NCI-H1417 (cell line): ENCODE measurements at regions not wholly inside any gene's neighbourhood (a gene's known extent, or its start where the extent isn't known, plus 50 kb on each side); places are given as distances from the start of the nearest gene placed in this dataset.

Experiments
- DNase-seq, 3 experiments: peaks; one replicate each; lab custom pipeline; 2025; lab: John Stamatoyannopoulos, UW

GRCh38 chr2:12587729-12588522 lies 128.8 kb upstream of the TRIB2 start:
- DNase-seq = no peak

- DNase-seq = no peak
Measured at GRCh38 chr2:12588986-12589385, 127.8 kb upstream of the TRIB2 start.

DNA sequence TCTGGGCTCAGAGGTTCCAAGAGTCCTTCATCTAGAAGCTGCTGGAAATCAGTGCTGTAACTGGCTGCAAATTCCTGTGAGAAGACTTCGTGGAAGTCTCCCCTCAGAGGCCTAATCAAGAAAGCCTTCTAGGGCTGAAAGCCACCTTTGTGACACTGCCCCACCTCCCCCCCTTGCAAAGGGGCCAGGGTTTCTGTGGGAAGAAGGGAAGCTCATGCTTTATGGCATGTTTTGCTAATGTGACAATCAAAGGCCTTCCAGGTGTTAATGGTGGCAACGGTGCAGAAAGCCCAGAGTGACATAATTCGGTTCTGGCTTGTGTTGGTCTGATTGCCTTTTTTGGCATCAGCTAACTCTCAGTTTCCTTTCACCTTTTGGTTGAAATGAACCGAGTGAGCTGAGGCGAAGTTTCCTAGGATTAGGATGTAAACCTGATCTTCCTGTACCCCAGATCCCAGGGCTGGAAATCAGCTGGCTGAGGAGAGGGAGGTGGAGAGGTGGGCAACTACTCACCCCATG lies 126.9 kb upstream of the TRIB2 start:
- DNase-seq = no peak

DNA sequence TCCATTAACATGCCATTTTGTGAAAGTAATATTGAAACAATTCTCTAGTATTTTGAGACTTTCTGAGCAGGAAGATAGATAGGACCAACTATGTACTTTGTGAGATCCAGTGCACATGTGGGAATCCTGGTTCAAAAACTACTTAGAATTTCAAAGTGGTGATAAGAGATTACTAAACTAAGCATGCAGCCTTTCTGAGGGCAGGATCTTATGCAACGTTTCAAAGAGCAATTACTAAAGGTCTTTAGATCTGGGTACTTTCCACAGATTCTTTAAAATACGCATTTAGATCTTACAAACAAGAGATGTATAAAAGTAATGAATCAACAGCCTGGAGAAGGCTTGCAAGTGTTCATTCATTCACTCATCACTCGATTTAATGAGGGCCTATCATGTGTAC lies 124.4 kb upstream of the TRIB2 start:
- DNase-seq = no peak

GRCh38 chr2:12594590-12594989 lies 122.1 kb upstream of the TRIB2 start:
- DNase-seq = no peak

DNA sequence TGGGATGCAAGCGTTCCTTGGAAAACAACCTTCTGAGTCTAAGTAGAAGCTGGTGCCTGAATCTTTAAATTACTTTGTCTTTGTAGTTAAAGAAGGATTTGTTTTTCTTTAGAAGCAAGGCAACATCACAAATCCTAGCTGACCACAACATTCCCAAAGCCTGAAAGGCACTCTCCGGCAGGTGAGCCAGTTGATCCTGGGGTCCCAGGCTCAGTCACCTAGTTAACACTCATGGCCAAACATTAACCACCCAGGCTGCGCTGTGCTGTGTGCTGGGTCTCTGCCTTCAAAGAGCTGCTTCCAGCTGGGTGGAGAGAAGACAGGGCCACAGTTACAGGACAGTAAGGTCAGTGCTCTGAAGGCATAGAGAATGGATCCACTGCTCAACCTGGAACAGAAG lies 120.0 kb upstream of the TRIB2 start:
- DNase-seq = no peak

DNA sequence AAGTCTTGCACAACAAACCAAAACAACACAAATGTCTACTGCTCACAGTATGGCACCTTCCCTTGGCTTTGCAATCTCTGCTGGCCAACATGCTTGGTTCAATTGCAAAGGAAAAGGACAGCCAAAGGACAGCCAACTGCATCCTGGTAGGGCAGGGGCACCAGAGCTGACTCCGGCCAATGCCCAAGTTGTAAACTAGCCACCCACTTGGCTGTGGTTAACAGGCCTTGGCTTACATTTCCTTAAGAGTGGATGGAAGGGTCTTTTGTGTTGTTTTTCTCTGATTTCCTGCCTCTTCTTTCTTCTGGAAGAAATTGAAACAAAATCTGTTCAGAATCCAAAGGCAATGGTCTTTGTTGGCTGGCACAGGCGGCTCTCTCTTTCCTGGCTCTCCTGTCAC lies 119.1 kb upstream of the TRIB2 start:
- DNase-seq = no peak

GRCh38 chr2:12602661-12603060 lies 114.1 kb upstream of the TRIB2 start:
- DNase-seq = no peak

DNA sequence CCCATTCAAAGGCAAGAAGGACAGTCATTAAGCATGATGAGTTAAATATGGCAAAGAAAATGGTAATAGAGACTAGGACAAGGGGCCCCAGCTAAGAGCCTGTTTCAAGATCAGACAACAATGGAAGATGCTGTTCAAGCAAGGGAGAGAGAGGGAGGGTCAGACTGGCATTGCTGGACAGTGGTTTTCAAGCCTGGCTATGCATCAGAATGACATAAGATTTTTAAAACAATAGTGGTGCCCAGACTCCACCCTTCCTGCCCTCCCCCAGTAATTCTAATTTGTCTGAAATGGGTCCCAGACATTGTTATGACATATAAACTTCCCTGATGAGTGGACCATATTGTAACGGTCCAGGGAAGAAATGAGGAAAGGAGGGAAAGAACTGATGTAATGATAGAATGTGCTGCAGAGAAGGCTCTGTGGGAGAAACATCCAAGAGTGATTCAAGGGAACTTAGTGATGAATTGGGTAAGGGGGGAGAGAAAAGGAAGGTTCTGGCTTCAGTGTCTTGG lies 112.9 kb upstream of the TRIB2 start:
- no peak for DNase-seq

GRCh38 chr2:12604341-12604740 lies 112.4 kb upstream of the TRIB2 start:
- DNase-seq = peak in 1 of 3 experiments; percentile 71

DNA sequence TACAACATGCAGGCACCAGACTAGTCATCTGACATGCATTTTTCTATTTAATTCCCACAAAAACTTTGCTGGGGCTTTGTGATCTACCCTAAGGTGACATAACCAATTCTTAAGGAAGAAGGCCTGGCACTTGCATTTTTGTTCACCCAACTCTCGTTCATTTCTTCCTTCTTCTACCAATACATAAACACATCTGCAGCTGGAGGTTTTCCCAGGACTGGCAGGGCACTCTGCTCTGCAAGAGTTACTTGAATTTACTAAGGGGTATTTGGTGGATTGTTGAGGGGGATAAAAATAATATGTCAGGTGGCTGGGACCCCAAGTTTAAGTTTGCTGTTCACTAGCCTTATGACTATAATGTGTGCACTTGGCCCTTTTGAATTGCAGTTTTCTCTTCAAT lies 111.4 kb upstream of the TRIB2 start:
- DNase-seq = no peak

- DNase-seq = no peak
Measured at GRCh38 chr2:12605936-12606335, 110.8 kb upstream of the TRIB2 start.

- DNase-seq = no peak
Measured at GRCh38 chr2:12606472-12607000, 110.2 kb upstream of the TRIB2 start.

DNA sequence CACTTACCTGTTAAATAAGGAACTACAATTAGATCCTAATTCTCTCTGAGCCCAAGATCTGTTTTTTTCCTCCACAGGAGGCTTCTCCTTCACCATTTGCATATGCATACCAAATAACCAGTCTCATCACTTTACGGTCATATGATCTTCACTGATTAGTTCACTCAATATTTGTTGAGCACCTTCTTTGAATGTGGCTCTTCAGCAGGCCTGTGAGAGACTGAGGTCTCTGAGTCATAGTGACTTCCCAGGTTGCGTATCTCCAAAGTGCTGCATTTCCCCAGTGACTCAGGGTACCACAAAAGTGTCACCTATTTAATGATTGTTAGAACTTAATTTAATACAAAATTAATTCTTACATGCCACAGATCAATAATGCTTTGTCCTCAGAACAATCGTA lies 108.8 kb upstream of the TRIB2 start:
- DNase-seq = no peak

DNA sequence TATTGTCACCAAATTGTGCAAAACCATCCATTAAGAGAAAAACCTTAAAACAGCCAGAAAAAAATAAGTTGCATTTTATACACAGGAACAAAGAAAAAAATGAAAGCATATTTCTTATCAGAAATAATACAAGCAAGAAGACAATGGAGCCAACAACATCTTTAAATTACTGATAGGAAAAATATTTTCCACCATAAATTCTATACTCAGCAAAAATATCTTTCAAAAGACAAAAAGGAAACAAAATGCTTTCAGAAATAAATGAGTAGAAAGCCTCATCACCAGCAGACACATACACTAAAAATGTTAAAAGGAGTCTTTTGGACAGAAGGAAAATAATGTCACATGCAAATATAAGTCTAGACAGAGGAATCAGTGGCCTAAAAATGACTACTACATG lies 106.4 kb upstream of the TRIB2 start:
- no peak for DNase-seq

- DNase-seq = no peak
Measured at GRCh38 chr2:12612168-12612567, 104.6 kb upstream of the TRIB2 start.

- DNase-seq = no peak
Measured at GRCh38 chr2:12612671-12613070, 104.1 kb upstream of the TRIB2 start.

- DNase-seq = peak in 1 of 3 experiments; percentile 17
Measured at GRCh38 chr2:12613137-12613835, 103.5 kb upstream of the TRIB2 start.

- no peak for DNase-seq
Measured at GRCh38 chr2:12615509-12615908, 101.2 kb upstream of the TRIB2 start.

DNA sequence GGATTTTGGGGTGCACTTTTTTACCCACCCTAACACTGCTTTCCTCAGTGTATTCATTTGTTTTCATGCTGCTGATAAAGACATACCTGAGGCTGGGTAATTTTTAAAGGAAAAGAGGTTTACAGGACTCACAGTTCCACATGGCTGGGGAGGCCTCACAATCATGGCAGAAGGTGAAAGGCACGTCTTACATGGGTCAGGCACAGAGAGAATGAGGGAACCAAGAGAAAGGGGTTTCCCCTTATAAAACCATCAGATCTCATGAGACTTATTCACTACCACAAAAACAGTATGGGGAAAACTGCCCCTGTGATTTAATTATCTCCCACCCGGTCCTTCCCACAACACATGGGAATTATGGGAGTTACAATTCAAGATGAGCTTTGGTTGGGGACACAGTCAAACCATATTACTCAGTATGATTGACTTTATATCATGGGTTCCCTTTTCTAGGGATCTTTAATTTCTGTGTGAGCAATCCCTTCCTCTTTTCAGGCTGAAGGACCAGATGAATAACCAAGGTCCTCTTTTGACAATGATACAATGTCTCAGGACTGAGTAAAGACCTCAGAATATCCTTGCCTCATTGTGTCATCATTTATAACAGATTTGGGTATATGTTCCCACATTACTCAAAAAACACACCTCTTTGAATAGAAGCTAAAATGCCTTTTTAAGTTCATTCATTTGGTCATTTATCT lies 100.1 kb upstream of the TRIB2 start:
- no peak for DNase-seq

GRCh38 chr2:12617366-12617765 lies 99.4 kb upstream of the TRIB2 start:
- peak in 2 of 3 experiments; percentile 39 to 74 for DNase-seq

DNA sequence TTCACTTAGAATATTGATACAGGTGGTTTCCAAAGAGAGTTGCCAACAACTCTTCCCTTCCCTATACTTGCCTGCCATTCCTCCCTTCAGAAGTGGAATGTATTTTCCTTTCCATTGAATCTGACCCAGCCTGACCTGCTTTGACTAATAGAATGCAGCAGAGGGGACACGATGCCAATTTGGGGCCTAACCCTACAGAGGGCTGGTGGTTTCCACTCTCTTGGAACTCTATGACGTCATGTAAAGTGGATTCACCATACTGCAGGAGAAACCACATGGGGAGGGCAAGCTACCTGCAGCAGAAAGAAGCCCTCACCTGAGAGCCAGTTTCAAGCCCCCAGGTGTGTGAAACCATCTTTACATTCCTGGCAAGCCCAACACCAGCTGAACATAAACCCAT lies 98.9 kb upstream of the TRIB2 start:
- DNase-seq = no peak
